HG03342 (cell line): ENCODE measurements at regions not wholly inside any gene's neighbourhood (a gene's known extent, or its start where the extent isn't known, plus 50 kb on each side); places are given as distances from the start of the nearest gene placed in this dataset.
A peak's percentile ranks its signal among the peaks of the same experiment; 100 is the strongest.

Experiments
- ATAC-seq: cut with Tn5 transposase; IDR thresholded peaks from one replicate; pipeline ENCODE4 v1.9.1; 2021; ENCODE audit warnings: mild to moderate bottlenecking, moderate library complexity; ENCODE audit not compliant: unreplicated experiment

DNA sequence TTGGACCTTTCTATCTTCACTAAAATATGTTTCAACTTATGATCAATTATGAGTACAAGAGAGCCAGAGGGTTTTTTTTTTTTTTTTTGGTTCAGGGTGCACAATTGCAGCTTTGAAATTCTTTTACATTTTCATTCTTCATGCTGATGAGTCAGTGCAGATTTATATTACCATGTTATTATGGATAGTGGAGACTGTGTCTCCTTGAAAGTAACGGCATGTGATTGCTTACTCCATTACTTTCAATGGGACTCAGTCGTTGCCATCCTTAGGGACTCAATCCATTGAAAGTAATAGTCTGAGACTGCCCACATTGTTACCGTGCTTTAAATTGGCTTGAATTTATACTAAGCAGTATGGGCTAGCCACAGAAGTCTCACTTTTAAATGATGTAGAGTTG, 286.5 kb upstream of the FANCL start:
- no peak for ATAC-seq

DNA sequence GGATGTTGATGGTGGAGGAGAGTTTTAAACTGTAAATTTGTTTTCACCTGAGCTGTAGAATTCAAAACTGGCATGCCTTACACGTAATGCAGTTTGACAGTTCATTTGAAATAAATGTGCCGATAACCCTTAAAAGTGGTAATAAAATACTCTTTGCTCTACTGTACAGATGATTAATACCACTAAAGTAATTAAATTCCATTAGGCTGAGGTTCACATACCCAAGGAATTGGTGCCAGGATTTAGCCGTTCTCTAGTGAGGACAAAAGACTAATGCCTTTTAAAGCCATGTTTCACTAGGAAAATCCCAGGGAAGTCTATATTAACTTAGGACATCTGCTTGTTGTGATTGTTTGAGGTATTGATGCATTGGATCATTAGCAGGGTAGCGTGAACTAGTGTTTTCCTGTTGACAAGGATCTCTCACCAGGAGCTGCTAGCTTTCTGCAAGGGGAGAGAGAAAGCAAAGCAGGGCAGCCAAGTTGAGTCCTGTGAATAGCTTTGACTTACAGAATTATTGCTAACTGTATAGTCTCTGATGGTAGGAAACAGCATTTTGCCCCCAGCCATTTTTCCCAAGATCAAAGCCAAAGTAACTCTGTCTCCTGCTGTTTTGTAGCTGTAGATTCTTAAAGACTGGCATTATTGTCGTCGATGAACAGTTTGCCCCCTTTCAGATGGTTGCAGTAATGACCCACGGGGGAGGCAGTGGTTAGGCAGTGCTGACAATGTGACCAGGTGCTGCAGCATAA, 280.9 kb upstream of the FANCL start:
- no peak for ATAC-seq

DNA sequence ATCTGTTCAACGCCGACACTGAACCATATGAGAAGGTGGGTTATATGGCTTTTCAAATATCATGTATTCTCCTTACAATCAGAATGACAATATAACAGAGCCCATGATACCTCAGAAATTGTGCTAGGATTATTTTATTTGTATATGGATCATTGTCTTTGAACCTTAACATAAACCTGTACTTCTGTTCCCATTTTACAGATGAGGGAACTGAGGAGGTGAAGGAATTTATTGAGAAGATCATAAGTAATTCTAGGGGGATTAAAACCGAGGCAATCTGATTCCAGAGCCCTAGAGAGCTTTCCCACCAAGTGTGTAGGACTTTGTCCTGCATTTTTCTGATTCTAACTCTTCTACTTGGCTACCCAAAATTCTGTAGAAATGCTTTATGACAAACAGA, 279.8 kb upstream of the FANCL start:
- no peak for ATAC-seq

DNA sequence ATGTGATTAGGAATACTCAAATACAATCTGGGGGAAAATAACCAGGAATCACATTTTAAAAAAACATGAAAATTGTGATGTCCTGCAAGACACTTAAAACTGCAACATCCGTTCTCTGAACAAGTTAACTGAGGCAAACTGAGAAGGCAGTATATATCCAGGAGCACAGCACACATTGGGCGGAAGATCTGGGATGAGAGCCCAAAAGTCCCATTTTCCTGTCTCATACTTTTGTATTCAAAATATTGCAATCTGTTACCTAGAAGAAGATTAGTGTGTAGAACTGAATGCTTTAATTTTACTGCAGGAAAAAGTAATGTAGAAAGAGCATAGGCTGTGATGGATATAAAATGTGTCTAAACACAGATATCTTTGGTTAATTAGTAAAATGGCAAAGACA, 276.8 kb upstream of the FANCL start:
- ATAC-seq: no peak

DNA sequence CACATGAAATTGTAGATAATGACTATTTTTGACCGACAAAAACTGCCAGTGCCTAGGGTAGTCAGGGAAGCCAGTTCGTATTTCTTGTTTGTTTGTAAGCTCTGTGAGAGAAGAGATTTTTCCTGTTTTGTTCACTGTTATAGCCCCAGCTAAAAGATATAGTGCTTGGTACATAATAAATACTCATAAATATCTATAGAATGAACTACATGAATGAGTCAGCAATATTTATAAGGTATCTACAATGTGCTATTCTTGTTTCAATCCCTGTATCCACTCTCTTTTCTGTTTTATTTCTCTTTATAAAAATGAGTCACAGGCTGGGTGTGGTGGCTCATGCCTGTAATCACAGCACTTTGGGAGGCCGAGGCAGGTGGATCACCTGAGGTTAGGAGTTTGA, 275.6 kb upstream of the FANCL start:
- no peak for ATAC-seq

DNA sequence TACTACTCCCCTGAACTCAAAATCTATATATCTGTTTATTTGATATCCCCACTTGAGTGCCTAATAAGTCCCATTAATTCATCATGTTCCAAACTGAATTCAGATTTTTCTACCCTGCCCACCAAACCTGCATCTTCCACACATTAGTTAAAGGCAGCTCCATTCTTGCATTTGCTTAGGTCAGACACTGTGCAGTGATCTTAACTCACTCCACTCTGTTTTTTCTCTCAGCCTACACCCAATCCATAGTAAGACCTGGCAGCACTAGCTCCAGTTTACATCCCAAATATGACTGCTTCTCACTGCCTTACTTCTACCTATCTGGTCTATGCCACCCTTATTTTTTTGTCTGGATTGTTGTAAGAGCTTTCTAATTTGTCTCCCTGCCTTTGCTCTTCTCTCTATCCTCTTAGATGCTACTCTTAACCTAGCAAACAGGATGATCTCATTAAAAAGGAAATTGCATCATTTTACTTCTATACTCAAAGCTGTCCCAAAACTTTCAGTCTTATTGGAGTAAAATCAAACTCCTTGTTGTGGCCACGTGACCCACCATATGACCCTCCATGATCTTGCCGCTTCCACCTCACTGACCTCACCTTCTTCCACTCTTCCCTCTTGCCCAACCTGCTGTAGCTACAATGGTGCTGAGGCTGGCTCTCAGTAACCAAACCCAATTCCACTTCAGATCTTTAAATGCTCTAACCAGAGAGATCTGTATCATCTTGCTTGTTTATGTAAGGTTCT, 274.9 kb upstream of the FANCL start:
- ATAC-seq: no peak

DNA sequence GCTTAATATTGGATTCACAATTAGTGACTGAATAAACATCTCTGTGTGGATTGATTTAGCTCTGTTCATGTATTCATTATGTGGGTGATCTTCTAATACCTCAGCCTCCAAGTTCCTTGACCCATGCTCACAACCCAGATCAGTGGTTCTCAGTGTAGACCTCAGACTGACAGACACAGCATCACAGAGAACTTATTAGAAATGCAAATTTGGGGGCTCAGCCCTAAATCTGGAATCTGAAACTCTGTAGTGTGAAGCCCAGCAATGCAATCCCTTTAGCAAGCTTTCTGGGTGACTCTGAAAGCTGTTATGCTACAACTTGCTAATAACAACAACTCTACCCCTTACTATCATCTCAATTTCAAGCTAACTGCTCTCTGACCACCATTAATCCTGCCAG, 273.1 kb upstream of the FANCL start:
- peak; percentile 66 for ATAC-seq

DNA sequence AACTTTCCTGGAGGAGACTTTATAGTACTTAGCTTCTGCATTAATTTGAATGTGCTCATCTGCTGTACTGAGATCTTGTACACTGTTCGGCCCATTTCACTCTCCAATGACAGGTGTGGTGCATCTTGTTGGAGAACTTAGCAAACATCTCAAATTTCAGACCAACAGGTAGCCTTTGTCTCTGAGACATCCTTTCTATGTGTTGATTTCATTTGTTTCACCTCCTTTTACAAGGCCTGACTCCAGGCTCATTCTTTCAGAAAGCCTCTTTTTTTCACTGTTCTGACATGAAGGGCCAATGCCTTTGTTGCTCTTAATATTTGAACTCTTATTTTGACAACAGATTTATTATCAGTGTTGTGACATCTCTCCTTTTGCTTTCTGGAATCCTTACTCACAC, 271.8 kb upstream of the FANCL start:
- no peak for ATAC-seq

DNA sequence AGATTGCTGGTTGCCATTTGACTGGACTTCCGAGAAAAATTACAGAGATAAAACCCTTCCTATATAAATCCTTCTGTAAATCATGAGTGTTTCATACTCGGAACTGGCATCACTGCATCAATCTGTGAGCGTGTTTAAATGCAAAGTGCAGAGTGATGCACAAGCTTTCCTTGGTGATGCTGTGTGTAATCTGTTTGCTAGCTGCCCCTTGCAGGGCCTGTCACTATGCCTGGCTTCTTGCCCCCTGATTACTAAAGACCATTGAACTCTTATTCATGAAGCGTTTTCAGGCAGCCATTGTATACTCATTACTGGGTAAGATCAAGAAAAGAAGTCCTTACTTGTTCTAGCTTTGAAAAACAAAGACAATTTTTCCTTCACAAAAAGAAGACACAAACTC, 266.9 kb upstream of the FANCL start:
- no peak for ATAC-seq

DNA sequence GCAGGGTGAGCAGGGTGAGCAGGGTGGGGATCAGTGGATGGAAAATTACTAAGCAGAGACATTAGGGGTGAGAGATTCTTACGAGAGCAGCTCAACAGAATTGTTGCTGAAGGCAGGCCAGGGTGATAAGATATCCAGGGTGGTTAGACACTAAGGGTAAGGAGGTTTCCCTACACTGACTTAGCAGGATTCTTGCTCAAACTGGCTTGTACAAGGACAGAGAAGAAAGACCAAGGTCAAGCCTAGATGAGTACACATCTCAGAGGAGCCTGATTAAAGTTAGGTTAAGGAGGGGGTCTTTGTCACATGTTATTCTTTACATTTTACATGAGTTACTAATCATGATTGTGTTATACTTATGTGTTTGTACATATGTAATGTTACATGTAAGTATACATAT, 262.8 kb upstream of the FANCL start:
- no peak for ATAC-seq

DNA sequence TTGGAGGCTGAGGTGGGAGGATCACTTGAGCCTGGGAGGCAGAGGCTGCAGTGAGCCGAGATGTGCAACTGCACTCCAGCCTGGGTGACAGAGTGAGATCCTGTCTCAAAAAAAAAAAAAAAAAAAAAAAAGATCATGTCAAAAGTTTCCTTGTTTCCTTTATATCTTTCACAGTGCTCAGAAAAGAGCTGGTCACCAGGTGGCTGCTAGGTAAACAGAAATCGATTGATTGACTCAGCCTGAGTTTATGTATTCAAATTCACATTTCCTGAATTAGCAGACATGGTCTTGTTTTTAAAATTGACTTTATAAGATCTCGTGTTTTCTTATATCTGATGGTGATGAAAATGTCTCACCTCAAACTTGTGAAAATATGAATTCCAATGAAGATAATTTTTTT, 261.8 kb upstream of the FANCL start:
- no peak for ATAC-seq

DNA sequence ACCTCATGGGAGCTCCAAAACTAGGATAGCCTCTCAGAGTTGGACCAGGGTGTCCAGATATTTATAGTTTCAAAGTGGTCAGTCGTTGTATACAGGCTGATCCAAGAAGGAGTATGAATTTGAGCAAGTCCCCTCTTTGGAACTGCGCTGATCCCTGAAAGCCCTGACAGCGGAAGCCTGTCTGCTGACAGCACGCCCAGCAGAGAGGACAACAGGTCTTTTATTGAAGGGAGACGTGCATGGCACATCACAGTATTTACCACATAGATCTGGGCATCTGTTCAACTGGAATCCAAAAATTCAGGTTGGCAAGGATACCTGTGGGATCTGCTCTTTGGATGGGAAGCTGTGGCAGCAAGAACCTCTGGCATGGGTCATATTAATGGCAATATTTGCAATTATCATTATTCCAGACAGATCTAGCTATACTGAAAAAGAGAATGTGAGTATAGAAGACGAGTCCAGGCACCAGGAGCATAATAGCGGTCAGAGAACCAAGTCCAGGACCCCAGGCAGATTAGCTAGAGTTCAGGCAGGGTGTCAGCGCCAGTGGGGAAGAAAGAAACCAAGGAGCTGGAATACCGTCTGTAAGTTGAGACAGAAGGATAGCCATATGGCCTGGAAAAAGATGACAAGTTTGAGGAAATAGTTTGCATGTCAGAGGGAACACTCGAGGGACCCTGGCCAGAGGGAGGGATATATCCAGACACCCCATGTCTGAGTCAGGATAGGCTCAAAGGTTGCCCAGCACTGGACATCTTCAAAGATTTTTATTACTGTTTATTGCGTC, 260.4 kb upstream of the FANCL start:
- ATAC-seq: no peak

DNA sequence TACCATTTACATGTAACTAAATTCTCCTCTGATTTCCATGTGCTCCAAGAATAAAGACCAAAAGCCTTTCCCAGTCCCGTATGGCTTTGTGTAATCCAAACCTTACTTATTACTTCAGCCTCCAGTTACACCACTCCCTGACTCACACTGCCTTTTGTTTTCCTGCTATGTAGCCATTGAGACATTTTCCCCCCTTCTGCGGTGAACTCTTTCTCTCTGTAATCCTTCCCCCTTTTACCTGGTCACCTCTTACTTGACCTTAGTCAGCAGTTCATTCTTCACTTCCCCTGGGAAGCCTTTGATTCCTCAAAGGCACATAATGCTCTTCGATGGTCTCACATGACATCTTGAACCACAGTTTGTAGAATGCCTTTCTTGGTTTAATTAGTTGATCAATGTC, 256.0 kb upstream of the FANCL start:
- ATAC-seq: no peak

DNA sequence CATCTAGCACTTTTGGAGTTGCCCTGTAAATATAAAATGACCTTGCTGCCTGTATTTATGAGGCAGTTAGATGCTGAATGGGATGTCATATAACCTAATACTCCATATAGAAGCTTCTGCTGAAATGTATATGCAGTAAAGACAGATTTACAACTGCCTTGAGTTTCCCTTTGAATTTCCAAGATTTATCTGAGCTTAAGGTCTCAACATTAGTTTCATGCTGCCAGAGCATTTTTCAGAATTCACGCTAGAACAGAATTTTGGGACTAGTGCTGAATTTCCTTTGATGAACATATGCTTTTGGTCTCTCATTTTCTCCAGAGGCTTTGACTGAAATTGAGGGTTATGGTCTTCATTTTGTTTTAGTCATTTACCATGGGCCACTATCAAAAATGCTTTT, 254.7 kb upstream of the FANCL start:
- no peak for ATAC-seq

DNA sequence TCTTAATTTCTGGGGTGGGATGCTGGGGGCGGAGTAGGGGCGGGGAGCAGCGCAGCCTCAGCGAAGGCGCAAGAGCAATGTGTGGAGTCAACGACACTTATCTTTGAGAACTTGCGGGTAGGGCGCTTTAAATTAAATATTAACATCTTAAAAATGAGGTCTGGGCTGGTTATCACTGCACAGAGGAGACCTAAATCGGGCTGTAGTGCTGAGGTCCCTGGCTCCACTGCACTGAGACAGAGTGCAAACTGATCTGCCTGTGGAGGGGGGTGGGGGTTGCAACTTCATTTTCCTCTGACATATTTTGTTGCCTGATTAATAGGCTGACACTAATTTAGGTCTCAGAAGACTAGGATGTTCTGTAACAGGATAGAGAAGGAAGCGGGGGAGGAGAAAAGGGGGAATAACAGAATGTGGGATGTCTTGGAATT, 253.0 kb upstream of the FANCL start:
- ATAC-seq: no peak

DNA sequence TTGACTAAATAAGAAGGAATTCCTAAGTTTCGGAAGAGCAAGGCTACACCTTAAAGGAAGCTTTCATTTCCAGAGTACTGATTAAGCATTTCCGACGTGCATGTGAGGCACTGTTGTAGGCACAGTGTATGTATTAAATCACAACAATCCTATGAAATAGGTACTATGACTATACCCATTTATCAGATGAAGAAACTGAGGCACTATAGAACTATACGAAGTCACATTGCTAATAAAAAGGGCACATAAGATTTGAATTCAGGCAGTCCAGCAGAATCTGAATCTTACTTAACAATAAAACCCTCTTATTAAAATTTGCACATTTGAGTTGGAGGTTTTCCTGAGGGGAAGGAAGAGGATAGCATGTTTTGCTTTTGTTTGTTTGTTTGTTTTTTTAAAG, 243.5 kb upstream of the FANCL start:
- ATAC-seq: no peak

DNA sequence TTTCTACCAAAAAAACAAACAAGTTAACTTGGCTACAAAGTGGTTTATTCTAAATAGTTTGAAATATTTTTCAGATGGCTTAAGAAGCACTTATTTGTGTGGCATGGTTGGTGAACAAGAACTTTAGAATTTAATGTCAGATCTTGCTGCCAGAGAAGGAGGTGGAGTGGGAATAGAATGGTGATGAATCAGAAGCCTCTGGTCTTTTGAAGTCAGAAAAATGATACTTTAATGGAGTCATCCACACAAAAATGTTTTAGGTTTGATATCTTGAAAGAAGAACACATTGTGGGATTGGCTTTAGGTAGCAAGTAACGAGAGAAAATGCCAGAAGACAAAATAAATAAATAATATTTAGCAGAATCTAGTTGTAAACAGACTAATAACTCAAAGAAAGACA, 243.1 kb upstream of the FANCL start:
- no peak for ATAC-seq

DNA sequence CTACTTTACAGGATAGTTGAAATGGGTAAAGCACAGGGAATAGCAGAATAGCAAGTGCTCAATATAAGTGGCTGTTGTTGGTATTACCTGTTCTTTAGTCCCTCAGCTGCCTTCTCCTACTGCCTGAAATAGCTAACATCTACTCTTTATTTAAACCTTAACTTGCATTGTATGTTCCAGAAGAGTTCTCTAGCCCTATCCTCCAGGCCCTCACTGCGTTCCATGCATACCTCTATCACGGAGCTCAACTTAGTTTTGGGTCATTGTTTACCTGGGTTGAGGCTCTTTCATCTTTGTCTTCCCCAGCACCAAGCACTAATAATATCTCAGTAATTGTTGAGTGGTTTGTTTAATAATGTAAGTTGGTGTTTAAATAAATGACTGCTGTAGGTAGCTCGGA, 242.2 kb upstream of the FANCL start:
- no peak for ATAC-seq

DNA sequence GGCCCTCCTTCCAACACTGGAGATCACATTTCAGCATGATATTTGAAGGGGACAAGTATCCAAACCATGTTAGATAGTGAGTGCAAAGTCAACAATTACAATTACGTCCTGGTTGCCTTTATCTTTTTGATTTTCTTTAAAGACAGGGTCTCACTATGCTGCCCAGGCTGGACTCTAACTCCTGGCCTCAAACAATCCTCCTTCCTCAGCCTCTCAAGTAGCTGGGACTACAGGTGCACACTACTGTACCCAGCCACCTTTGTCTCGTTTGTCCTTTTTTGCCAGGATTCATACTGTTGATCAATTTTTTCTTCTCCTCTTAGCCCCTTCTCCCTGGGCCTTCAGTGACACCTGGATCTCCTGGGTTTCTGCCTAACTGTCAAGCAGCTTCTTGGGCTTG, 240.5 kb upstream of the FANCL start:
- no peak for ATAC-seq

DNA sequence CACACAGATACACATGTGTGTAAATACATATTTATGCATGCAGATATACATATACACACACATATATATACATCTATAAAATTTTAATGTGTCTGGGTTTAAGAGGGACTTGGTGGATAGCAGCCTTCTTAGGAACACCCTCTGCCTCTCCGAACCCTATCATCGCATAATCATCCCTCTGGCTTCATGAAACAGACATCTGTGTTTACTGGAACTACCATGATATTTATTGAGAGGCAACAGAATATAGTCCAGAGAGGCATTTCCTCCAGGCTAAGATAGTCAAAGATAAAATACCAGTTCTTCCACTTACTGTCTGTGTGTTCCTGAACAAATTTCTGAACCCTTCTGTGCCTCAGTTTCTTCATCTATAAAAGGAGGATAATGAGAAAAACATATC, 239.0 kb upstream of the FANCL start:
- ATAC-seq: no peak

DNA sequence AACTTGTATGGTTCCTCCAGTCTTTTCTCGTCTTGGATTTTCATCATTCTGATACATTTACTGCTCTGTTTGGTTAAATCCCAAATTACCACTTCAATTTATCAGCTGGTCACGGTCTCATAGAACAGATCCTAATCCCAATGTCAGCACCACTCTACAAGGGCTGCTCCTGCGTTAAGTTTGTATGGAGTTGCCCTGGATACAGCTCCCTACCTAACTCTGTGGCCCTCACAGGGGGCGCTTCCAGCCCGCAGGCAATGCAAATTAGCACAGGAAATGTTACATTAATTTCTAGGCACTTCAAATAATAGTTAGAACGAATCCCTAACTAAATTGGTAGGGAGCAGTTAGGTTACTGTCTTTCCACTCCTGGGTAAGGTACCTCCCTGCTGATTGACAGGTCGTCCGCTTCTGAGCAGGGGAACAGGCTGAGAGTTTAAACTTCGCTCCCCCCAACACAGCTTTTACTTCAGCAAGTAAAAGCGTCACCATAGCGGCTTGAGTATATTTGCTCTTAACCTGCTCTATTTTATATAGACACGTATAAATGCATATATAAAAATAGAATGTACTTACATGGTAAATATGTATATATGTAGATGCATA, 238.5 kb upstream of the FANCL start:
- no peak for ATAC-seq
